ENCODE measurements at regions not wholly inside any gene's neighbourhood (a gene's known extent, or its start where the extent isn't known, plus 50 kb on each side); places are given as distances from the start of the nearest gene placed in this dataset.

DNA sequence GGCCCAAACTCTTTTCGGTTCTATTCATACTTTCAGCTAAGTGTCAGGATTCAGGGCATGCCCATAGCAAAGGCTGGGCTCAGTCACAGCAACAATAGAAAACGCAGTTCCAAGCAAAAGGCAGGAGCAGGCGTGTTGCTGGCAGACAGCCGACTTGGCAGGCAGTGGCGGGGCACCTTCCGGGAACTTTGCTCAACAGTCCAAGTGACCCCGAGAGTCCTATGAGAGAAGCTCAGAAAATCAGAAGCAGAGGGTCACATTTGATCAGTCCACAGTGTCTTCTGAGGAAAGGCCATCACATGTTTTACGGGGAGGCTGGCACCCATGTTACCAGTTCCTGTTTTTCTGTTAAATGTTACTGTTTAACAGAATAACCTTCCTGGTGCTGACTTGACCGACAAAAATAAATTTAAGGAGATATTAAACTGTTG lies 115.0 kb downstream of the DACT1 start:
- no peaks in the 10 kb centered on the region for H3K9me3 Mint-ChIP-seq (ENCODE audit: unreplicated experiment)
- intact Hi-C loops (cut with micrococcal nuclease; ENCODE audit: unreplicated experiment): no loop called here
- no peaks in the 10 kb centered on the region for H3K36me3 ChIP-seq (ENCODE audit: control insufficient read depth, insufficient read depth, low read length)
- POLR2A ChIA-PET: no interaction called here
- TF ChIP-seq, protein P1, sequence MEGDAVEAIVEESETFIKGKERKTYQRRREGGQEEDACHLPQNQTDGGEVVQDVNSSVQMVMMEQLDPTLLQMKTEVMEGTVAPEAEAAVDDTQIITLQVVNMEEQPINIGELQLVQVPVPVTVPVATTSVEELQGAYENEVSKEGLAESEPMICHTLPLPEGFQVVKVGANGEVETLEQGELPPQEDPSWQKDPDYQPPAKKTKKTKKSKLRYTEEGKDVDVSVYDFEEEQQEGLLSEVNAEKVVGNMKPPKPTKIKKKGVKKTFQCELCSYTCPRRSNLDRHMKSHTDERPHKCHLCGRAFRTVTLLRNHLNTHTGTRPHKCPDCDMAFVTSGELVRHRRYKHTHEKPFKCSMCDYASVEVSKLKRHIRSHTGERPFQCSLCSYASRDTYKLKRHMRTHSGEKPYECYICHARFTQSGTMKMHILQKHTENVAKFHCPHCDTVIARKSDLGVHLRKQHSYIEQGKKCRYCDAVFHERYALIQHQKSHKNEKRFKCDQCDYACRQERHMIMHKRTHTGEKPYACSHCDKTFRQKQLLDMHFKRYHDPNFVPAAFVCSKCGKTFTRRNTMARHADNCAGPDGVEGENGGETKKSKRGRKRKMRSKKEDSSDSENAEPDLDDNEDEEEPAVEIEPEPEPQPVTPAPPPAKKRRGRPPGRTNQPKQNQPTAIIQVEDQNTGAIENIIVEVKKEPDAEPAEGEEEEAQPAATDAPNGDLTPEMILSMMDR (IDR thresholded peaks at IDR 0.05; ENCODE audit: insufficient read depth in 1 of 2, low read depth in 1 of 2, low read length in 1 of 2, severe bottlenecking in 1 of 2, unreplicated experiment in 1 of 2): no peak
- H3K4me1 ChIP-seq: no peaks in the 10 kb centered on the region
- no peak overlapping the region for H3K27ac Mint-ChIP-seq (ENCODE audit: unreplicated experiment)
- CTCF ChIA-PET: no interaction called here
- H3K4me3 Mint-ChIP-seq (ENCODE audit: unreplicated experiment): no peak overlapping the region
- H3K9me3 ChIP-seq: no peaks in the 10 kb centered on the region
- no peaks in the 10 kb centered on the region for H3K4me1 Mint-ChIP-seq (ENCODE audit: low read depth, unreplicated experiment)
- H3K36me3 Mint-ChIP-seq (ENCODE audit: insufficient read depth, unreplicated experiment): no peaks in the 10 kb centered on the region
- H3K27me3 ChIP-seq (replicated peaks; ENCODE audit: control insufficient read depth, insufficient read depth, low read length): no peaks in the 10 kb centered on the region
- DNase-seq: no peak
- no TSS peak for BruUV-seq (replicated peaks)
- H3K27me3 Mint-ChIP-seq (ENCODE audit: insufficient read depth, unreplicated experiment): no peaks in the 10 kb centered on the region
- H3K4me3 ChIP-seq (ENCODE audit: low read depth, low read length): no peak overlapping the region

DNA sequence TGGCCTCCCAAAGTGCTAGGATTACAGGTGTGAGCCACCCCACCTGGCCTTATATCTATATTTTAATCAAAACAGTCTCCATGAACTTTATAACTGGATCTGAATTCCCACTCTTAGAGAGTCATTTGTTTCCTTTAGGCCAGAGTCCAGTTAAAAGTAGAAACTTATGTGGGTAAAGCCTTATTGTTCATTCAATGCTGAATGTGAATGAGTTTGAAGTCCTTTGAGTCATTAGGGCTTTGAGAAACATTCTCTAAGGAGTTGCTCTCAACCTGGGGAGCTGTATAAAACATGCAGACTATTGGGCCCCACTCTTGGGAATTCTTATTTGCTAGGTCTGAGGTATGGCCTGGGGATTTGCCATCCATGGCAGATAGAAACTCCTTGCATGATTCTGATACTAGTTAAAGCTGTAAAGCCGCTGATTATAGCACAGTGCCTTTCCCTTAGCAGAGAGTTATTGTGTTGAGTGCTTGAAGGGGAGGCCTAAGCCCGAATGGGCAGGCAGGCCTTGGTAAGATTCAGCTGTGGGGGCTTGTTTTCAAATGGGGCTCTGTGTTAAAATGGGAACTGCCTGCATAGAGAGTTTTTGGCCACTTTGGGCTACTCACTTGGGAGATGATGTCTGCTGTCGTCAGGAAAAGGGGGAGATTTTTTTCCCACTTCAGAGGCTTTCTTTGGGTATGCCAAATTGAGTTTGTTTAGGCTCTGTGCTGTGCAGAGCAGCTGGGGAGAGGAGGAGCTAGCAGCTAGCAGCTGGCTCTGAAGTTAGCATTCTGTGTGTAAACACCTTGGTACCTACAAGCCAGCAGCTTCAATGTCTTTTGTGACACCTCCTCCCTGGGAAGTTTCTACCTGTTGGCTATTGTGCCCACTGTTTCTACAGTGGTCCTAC lies 117.5 kb downstream of the DACT1 start:
- H3K4me3 Mint-ChIP-seq (ENCODE audit: unreplicated experiment): no peak overlapping the region
- POLR2A ChIA-PET: no interaction called here
- intact Hi-C loops (cut with micrococcal nuclease; ENCODE audit: unreplicated experiment): no loop called here

DNA sequence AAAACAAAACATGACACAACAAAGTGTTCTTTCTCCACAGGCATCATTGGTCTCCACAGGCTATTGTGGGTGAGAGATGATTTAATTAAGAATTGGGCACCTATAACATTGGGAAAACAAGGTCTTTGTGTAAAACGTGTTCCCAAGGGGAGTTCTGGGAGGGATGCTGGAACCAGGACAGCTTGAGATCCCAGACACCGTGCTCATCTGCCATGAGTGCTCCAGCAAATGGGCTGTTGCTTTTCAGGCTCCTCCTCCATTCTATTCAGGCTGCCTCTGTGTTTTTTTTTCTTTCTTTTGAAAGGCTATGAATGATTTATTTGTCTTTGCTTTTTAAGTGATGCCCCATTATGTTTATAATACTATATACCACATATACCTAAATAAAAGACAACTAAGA lies 122.4 kb downstream of the DACT1 start:
- Mint-ChIP-seq H3K4me3 (ENCODE audit: unreplicated experiment) (no peak overlapping the region), H3K4me1 (ENCODE audit: low read depth, unreplicated experiment) (no peaks in the 10 kb centered on the region), H3K36me3 (ENCODE audit: insufficient read depth, unreplicated experiment) (no peaks in the 10 kb centered on the region), H3K27me3 (ENCODE audit: insufficient read depth, unreplicated experiment) (no peaks in the 10 kb centered on the region), H3K9me3 (ENCODE audit: unreplicated experiment) (no peaks in the 10 kb centered on the region), H3K27ac (ENCODE audit: unreplicated experiment) (no peak overlapping the region)
- Histone ChIP-seq H3K27me3 (replicated peaks; ENCODE audit: control insufficient read depth, insufficient read depth, low read length) (no peaks in the 10 kb centered on the region), H3K9me3 (no peaks in the 10 kb centered on the region), H3K36me3 (ENCODE audit: control insufficient read depth, insufficient read depth, low read length) (no peaks in the 10 kb centered on the region), H3K4me3 (ENCODE audit: low read depth, low read length) (no peak overlapping the region), H3K4me1 (peaks cover 3% of the 10 kb centered on the region)
- BruUV-seq (replicated peaks): no TSS peak
- POLR2A ChIA-PET: no interaction called here
- intact Hi-C loops (cut with micrococcal nuclease; ENCODE audit: unreplicated experiment): no loop called here
- CTCF ChIA-PET: no interaction called here
- TF ChIP-seq, protein P1 (IDR thresholded peaks at IDR 0.05; ENCODE audit: insufficient read depth in 1 of 2, low read depth in 1 of 2, low read length in 1 of 2, severe bottlenecking in 1 of 2, unreplicated experiment in 1 of 2): no peak
- DNase-seq: no peak

More for the DNA sequence above, 117.5 kb downstream of the DACT1 start:
- Histone ChIP-seq H3K4me3 (ENCODE audit: low read depth, low read length) (no peak overlapping the region), H3K9me3 (no peaks in the 10 kb centered on the region), H3K36me3 (ENCODE audit: control insufficient read depth, insufficient read depth, low read length) (no peaks in the 10 kb centered on the region), H3K4me1 (no peaks in the 10 kb centered on the region), H3K27me3 (replicated peaks; ENCODE audit: control insufficient read depth, insufficient read depth, low read length) (no peaks in the 10 kb centered on the region)
- DNase-seq: no peak
- H3K4me1 Mint-ChIP-seq (ENCODE audit: low read depth, unreplicated experiment): no peaks in the 10 kb centered on the region
- no peaks in the 10 kb centered on the region for H3K36me3 Mint-ChIP-seq (ENCODE audit: insufficient read depth, unreplicated experiment)
- H3K27ac Mint-ChIP-seq (ENCODE audit: unreplicated experiment): no peak overlapping the region
- no peaks in the 10 kb centered on the region for H3K9me3 Mint-ChIP-seq (ENCODE audit: unreplicated experiment)
- BruUV-seq (replicated peaks): no TSS peak
- CTCF ChIA-PET: no interaction called here
- H3K27me3 Mint-ChIP-seq (ENCODE audit: insufficient read depth, unreplicated experiment): no peaks in the 10 kb centered on the region
- TF ChIP-seq, protein P1 (IDR thresholded peaks at IDR 0.05; ENCODE audit: insufficient read depth in 1 of 2, low read depth in 1 of 2, low read length in 1 of 2, severe bottlenecking in 1 of 2, unreplicated experiment in 1 of 2): no peak
